Activated CD8-positive, alpha-beta T cell treated with anti-CD3 and anti-CD28 coated beads for 36 hours (primary cell): ENCODE measurements at regions not wholly inside any gene's neighbourhood (a gene's known extent, or its start where the extent isn't known, plus 50 kb on each side); places are given as distances from the start of the nearest gene placed in this dataset.

ENCODE experiments used
- ATAC-seq: fragments of 200-7000 bp; cut with Tn5 transposase; one replicate; pipeline ENCODE4 v1.10.0; 2021; ENCODE audit warnings: mild to moderate bottlenecking, moderate library complexity
- CTCF ChIA-PET: fragments of 350-600 bp; sonication (Branson Sonifier 250); formaldehyde crosslinking; loops from one replicate; lab custom pipeline; 2021; ENCODE audit warnings: antibody characterized with exemption; lab: Charles Lee
- POLR2A ChIA-PET: fragments of 350-600 bp; sonication (Branson Sonifier 250); formaldehyde crosslinking; loops from one replicate; lab custom pipeline; 2021; ENCODE audit warnings: antibody characterized with exemption; lab: Charles Lee
- DNase-seq: peaks from one replicate; pipeline ENCODE4 v3.0.0-alpha.2; 2020
- H3K27ac Mint-ChIP-seq: one replicate; pipeline ENCODE4 v1.8.0; 2021; ENCODE audit warnings: mild to moderate bottlenecking, mixed read lengths
- H3K27me3 Mint-ChIP-seq: one replicate; pipeline ENCODE4 v1.8.0; 2021; ENCODE audit warnings: mixed read lengths
- H3K36me3 Mint-ChIP-seq: one replicate; pipeline ENCODE4 v1.8.0; 2021; ENCODE audit warnings: low read depth, mixed read lengths
- H3K4me1 Mint-ChIP-seq: one replicate; pipeline ENCODE4 v1.8.0; 2021; ENCODE audit warnings: low read depth, mixed read lengths
- H3K4me3 Mint-ChIP-seq: one replicate; pipeline ENCODE4 v1.8.0; 2021; ENCODE audit warnings: mild to moderate bottlenecking, moderate library complexity, mixed read lengths
- H3K9me3 Mint-ChIP-seq: one replicate; pipeline ENCODE4 v1.8.0; 2021; ENCODE audit warnings: mixed read lengths
- CTCF ChIP-seq: fragments of 200-600 bp; IDR thresholded peaks from one replicate; pipeline ENCODE4 v1.8.0; 2022; ENCODE audit warnings: antibody characterized with exemption, mild to moderate bottlenecking
- intact Hi-C: fragments of 100-400 bp; cut with micrococcal nuclease; formaldehyde crosslinking; loops from one replicate; pipeline ENCODE4 v1.10.0; 2022

- CTCF ChIA-PET = no interaction called here
- Mint-ChIP-seq H3K36me3 (no peaks in the 10 kb centered on the region), H3K9me3 (peaks cover 2% of the 10 kb centered on the region), H3K27me3 (no peaks in the 10 kb centered on the region), H3K4me3 (no peak overlapping the region), H3K27ac (no peak overlapping the region), H3K4me1 (no peaks in the 10 kb centered on the region)
- intact Hi-C loops = no loop called here
- POLR2A ChIA-PET = no interaction called here
- DNase-seq (no peak), ATAC-seq (no peak)
- TF ChIP-seq CTCF = no peak
These were observed 238.5 kb upstream of the RGPD4 start for GRCh38 chr2:107588181-107588580.

- ChIA-PET CTCF (no interaction called here), POLR2A (no interaction called here)
- no peak for DNase-seq
- H3K36me3 Mint-ChIP-seq = no peaks in the 10 kb centered on the region
- ATAC-seq = no peak
- peaks cover 3% of the 10 kb centered on the region for H3K9me3 Mint-ChIP-seq
- TF ChIP-seq CTCF = no peak
- no peak overlapping the region for H3K4me3 Mint-ChIP-seq
- intact Hi-C loops = no loop called here
- H3K27ac Mint-ChIP-seq = no peak overlapping the region
- no peaks in the 10 kb centered on the region for H3K4me1 Mint-ChIP-seq
- H3K27me3 Mint-ChIP-seq = no peaks in the 10 kb centered on the region
These were observed 237.6 kb upstream of the RGPD4 start for GRCh38 chr2:107589079-107589491.

- ChIA-PET CTCF (no interaction called here), POLR2A (no interaction called here)
- intact Hi-C loops = no loop called here
- Mint-ChIP-seq H3K4me3 (no peak overlapping the region), H3K27me3 (no peaks in the 10 kb centered on the region), H3K9me3 (peaks cover 3% of the 10 kb centered on the region), H3K36me3 (no peaks in the 10 kb centered on the region), H3K27ac (no peak overlapping the region), H3K4me1 (no peaks in the 10 kb centered on the region)
- ATAC-seq = no peak
- TF ChIP-seq CTCF = no peak
- DNase-seq = no peak
These were observed 235.0 kb upstream of the RGPD4 start for GRCh38 chr2:107591561-107592279.

- Mint-ChIP-seq H3K4me3 (no peak overlapping the region), H3K27me3 (no peaks in the 10 kb centered on the region), H3K27ac (no peak overlapping the region), H3K4me1 (no peaks in the 10 kb centered on the region), H3K36me3 (no peaks in the 10 kb centered on the region), H3K9me3 (peaks cover 3% of the 10 kb centered on the region)
- no peak for TF ChIP-seq CTCF
- CTCF ChIA-PET = no interaction called here
- DNase-seq = no peak
- intact Hi-C loops = no loop called here
- no peak for ATAC-seq
- POLR2A ChIA-PET = no interaction called here
These were observed 234.4 kb upstream of the RGPD4 start for GRCh38 chr2:107592280-107592624.

- H3K27me3 Mint-ChIP-seq = no peaks in the 10 kb centered on the region
- peaks cover 3% of the 10 kb centered on the region for H3K9me3 Mint-ChIP-seq
- no peak overlapping the region for H3K4me3 Mint-ChIP-seq
- H3K36me3 Mint-ChIP-seq = no peaks in the 10 kb centered on the region
- DNase-seq (no peak), ATAC-seq (no peak)
- no peak for TF ChIP-seq CTCF
- H3K4me1 Mint-ChIP-seq = no peaks in the 10 kb centered on the region
- CTCF ChIA-PET = no interaction called here
- H3K27ac Mint-ChIP-seq = no peak overlapping the region
- POLR2A ChIA-PET = interaction anchor here (0.6 kb wide), 1 partner anchor 606 kb away, joined by 3 read pairs; no protein-coding TSS in a partner anchor
- intact Hi-C loops = no loop called here
These were observed 231.4 kb upstream of the RGPD4 start for GRCh38 chr2:107595285-107595684.
